GM12891 (cell line): ENCODE measurements at regions not wholly inside any gene's neighbourhood (a gene's known extent, or its start where the extent isn't known, plus 50 kb on each side); places are given as distances from the start of the nearest gene placed in this dataset.

Source experiments
- PAX5 ChIP-seq: IDR thresholded peaks from 2 replicates; pipeline ENCODE4 v1.6.1; 2011; ENCODE audit warnings: low read length, moderate library complexity, mild to moderate bottlenecking; ENCODE audit not compliant: insufficient read depth, severe bottlenecking
- POLR2A ChIP-seq: IDR thresholded peaks from 2 replicates; pipeline ENCODE4 v1.6.1; 2011; ENCODE audit warnings: low read depth, low read length, control low read depth
- POLR2AphosphoS5 ChIP-seq: IDR thresholded peaks from 2 replicates; pipeline ENCODE4 v1.6.1; 2011; ENCODE audit warnings: low read depth, low read length, control low read depth
- POU2F2 ChIP-seq: IDR thresholded peaks from 2 replicates; pipeline ENCODE4 v1.6.1; 2011; ENCODE audit warnings: low read depth, mild to moderate bottlenecking, control low read depth, low read length, moderate library complexity
- SPI1 ChIP-seq: IDR thresholded peaks from 2 replicates; pipeline ENCODE4 v1.6.1; 2011; ENCODE audit warnings: low read depth, low read length, control low read depth
- TAF1 ChIP-seq: IDR thresholded peaks from 2 replicates; pipeline ENCODE4 v1.6.1; 2011; ENCODE audit warnings: low read depth, low read length, control low read depth

- TF ChIP-seq TAF1 (no peak), POLR2A (no peak), POLR2AphosphoS5 (no peak), PAX5 (no peak), SPI1 (no peak), POU2F2 (no peak)
Observed at GRCh38 chr7:115516341-115516740, 514.2 kb downstream of the TFEC start.
